HCT116 (cell line): ENCODE measurements at regions not wholly inside any gene's neighbourhood (a gene's known extent, or its start where the extent isn't known, plus 50 kb on each side); places are given as distances from the start of the nearest gene placed in this dataset.

Experiments used
- ATAC-seq: fragments of 200-7000 bp; cut with Tn5 transposase; 2 replicates; pipeline ENCODE4 v1.9.1; 2020; ENCODE audit warnings: mild to moderate bottlenecking, moderate library complexity
- BruUV-seq: library from RNA; stranded (reverse); fragments of 400-500 nt; replicated peaks from 2 replicates; lab custom pipeline; 2021; lab: Mats Ljungman, UMichigan
- CTCF ChIA-PET: fragments of 300-600 bp; sonication (Branson Sonifier 250); formaldehyde crosslinking; loops from one replicate; lab custom pipeline; 2021; ENCODE audit warnings: antibody characterized with exemption; lab: Charles Lee
- POLR2A ChIA-PET: fragments of 300-600, 350-600 bp; sonication (Branson Sonifier 250); formaldehyde crosslinking; loops from one replicate; lab custom pipeline; 2021; ENCODE audit warnings: antibody characterized with exemption; lab: Charles Lee
- RAD21 ChIA-PET, 2 experiments: fragments of 300-600 bp; sonication (Branson Sonifier 250); formaldehyde crosslinking; loops; one replicate each; lab custom pipeline; 2023; ENCODE audit warnings: low total read pairs in 2 of 2; ENCODE audit not compliant: uncharacterized antibody in 2 of 2, unreplicated experiment in 2 of 2, low non-redundant PET in 1 of 2; lab: Charles Lee
- DNase-seq: peaks from one replicate; pipeline ENCODE4 v3.0.0-alpha.2; 2010; ENCODE audit warnings: low read depth, low spot score
- H2AFZ ChIP-seq: fragments of 200-600 bp; shearing (Covaris generic), sonication (generic); 2 replicates; pipeline ENCODE4 v1.6.1; 2017; ENCODE audit warnings: low read depth, mixed run types, mixed read lengths, antibody characterized with exemption, low read length; ENCODE audit not compliant: poor library complexity, severe bottlenecking
- H3K27ac ChIP-seq: 2 replicates; pipeline ENCODE4 v1.5.1; 2012; ENCODE audit warnings: low read depth, low read length
- H3K27me3 ChIP-seq: fragments of 200-600 bp; sonication (generic); 2 replicates; pipeline ENCODE4 v1.6.1; 2016; ENCODE audit warnings: mixed run types, low read length, mixed read lengths; ENCODE audit not compliant: insufficient read depth
- H3K36me3 ChIP-seq, 2 experiments: fragments of 200-500 bp in 1 of 2; fragments of 200-600 bp in 1 of 2; sonication (Bioruptor generic) in 1 of 2; sonication (generic) in 1 of 2; 2 replicates each; pipeline versions ENCODE4 v1.5.1 to v1.6.1; 2014 to 2016; ENCODE audit warnings: low read length in 2 of 2, inconsistent platforms in 1 of 2, mixed read lengths in 1 of 2, mixed run types in 1 of 2; ENCODE audit not compliant: insufficient read depth in 2 of 2, control insufficient read depth in 1 of 2
- H3K4me1 ChIP-seq, 2 experiments: fragments of 200-600 bp in 1 of 2; sonication (generic) in 1 of 2; 2 replicates each; pipeline versions ENCODE4 v1.5.1 to v1.6.1; 2012 to 2017; ENCODE audit warnings: low read length in 2 of 2, inconsistent platforms in 1 of 2, mild to moderate bottlenecking in 1 of 2, mixed read lengths in 1 of 2, mixed run types in 1 of 2, moderate library complexity in 1 of 2; ENCODE audit not compliant: insufficient read depth in 2 of 2, control insufficient read depth in 1 of 2
- H3K4me2 ChIP-seq: fragments of 200-600 bp; sonication (generic); 2 replicates; pipeline ENCODE4 v1.6.1; 2017; ENCODE audit warnings: mixed run types, low read length, mixed read lengths
- H3K4me3 ChIP-seq, 2 experiments: fragments of 200-600 bp in 1 of 2; sonication (generic) in 1 of 2; replicated peaks in 1 of 2; 2 replicates each; pipeline ENCODE4 v1.5.1; 2011 to 2016; ENCODE audit warnings: low read length in 2 of 2, control low read depth in 1 of 2, low read depth in 1 of 2, mild to moderate bottlenecking in 1 of 2, mixed read lengths in 1 of 2, mixed run types in 1 of 2
- H3K79me2 ChIP-seq: fragments of 200-600 bp; sonication (generic); 2 replicates; pipeline ENCODE4 v1.6.1; 2017; ENCODE audit warnings: mild to moderate bottlenecking, mixed run types, low read length, moderate library complexity, mixed read lengths; ENCODE audit not compliant: insufficient read depth
- H3K9ac ChIP-seq: fragments of 200-600 bp; sonication (generic); 2 replicates; pipeline ENCODE4 v1.6.1; 2016; ENCODE audit warnings: low read length, mixed read lengths
- H3K9me2 ChIP-seq: fragments of 200-600 bp; sonication (generic), shearing (Covaris generic); 2 replicates; pipeline ENCODE4 v1.6.1; 2017; ENCODE audit warnings: mixed run types, mild to moderate bottlenecking, moderate library complexity; ENCODE audit not compliant: insufficient read depth
- H3K9me3 ChIP-seq, 2 experiments: fragments of 200-500 bp in 1 of 2; fragments of 200-600 bp in 1 of 2; sonication (Bioruptor generic) in 1 of 2; sonication (generic) in 1 of 2; 2 replicates each; pipeline ENCODE4 v1.6.1; 2014 to 2017; ENCODE audit warnings: low read length in 2 of 2, mixed read lengths in 2 of 2, inconsistent platforms in 1 of 2, low read depth in 1 of 2, mild to moderate bottlenecking in 1 of 2, mixed run types in 1 of 2, moderate library complexity in 1 of 2; ENCODE audit not compliant: control insufficient read depth in 1 of 2, insufficient read depth in 1 of 2
- H4K20me1 ChIP-seq: fragments of 200-600 bp; sonication (generic), shearing (Covaris generic); 2 replicates; pipeline ENCODE4 v1.6.1; 2017; ENCODE audit warnings: mixed run types, mild to moderate bottlenecking, moderate library complexity; ENCODE audit not compliant: insufficient read depth
- CBX3 ChIP-seq: IDR thresholded peaks from 2 replicates; pipeline ENCODE4 v1.6.1; 2012; ENCODE audit warnings: low read depth
- CEBPB ChIP-seq: IDR thresholded peaks from 2 replicates; pipeline ENCODE4 v1.6.1; 2012; ENCODE audit warnings: low read depth
- CTCF ChIP-seq, 3 experiments: fragments of 200-600 bp in 1 of 3; sonication (generic) in 1 of 3; IDR thresholded peaks in 2 of 3; conservative IDR thresholded peaks in 1 of 3; 2 replicates each; pipeline ENCODE4 v1.5.1; 2012 to 2017; ENCODE audit warnings: low read depth in 2 of 3, low read length in 2 of 3, antibody characterized with exemption in 1 of 3, borderline replicate concordance in 1 of 3, control low read depth in 1 of 3, mild to moderate bottlenecking in 1 of 3, mixed read lengths in 1 of 3, mixed run types in 1 of 3, moderate library complexity in 1 of 3; ENCODE audit not compliant: insufficient read depth in 1 of 3
- MAX ChIP-seq: IDR thresholded peaks from 2 replicates; pipeline ENCODE4 v1.6.1; 2012
- POLR2A ChIP-seq: IDR thresholded peaks from 2 replicates; pipeline ENCODE4 v1.7.0; 2011; ENCODE audit warnings: borderline replicate concordance; ENCODE audit not compliant: insufficient read depth, insufficient read length; ENCODE audit errors: extremely low read depth
- POLR2AphosphoS5 ChIP-seq: IDR thresholded peaks from 2 replicates; pipeline ENCODE4 v1.6.1; 2011; ENCODE audit warnings: mild to moderate bottlenecking, low read depth, low read length, moderate library complexity
- RAD21 ChIP-seq: IDR thresholded peaks from 2 replicates; pipeline ENCODE4 v1.6.1; 2012; ENCODE audit warnings: low read depth, mild to moderate bottlenecking
- REST ChIP-seq: IDR thresholded peaks from 2 replicates; pipeline ENCODE4 v1.6.1; 2012; ENCODE audit warnings: low read depth
- SIN3A ChIP-seq: IDR thresholded peaks from 2 replicates; pipeline ENCODE4 v1.6.1; 2012; ENCODE audit warnings: low read depth
- SP1 ChIP-seq: IDR thresholded peaks from 2 replicates; pipeline ENCODE4 v1.6.1; 2012; ENCODE audit warnings: low read depth
- TCF7L2 ChIP-seq: IDR thresholded peaks from 2 replicates; pipeline ENCODE4 v1.7.0; 2011; ENCODE audit warnings: borderline replicate concordance, inconsistent platforms; ENCODE audit not compliant: insufficient read depth, insufficient read length; ENCODE audit errors: extremely low read depth
- YY1 ChIP-seq: IDR thresholded peaks from 2 replicates; pipeline ENCODE4 v1.6.1; 2011; ENCODE audit warnings: low read length, low read depth, moderate library complexity, mild to moderate bottlenecking; ENCODE audit not compliant: insufficient replicate concordance; ENCODE audit errors: extremely low read depth
- ZFX ChIP-seq: fragments of 450-650 bp; IDR thresholded peaks from 2 replicates; pipeline ENCODE4 v1.6.1; 2017
- ZNF274 ChIP-seq: fragments of 200-500 bp; sonication (Bioruptor generic); IDR thresholded peaks from 2 replicates; pipeline ENCODE4 v1.6.1; 2014; ENCODE audit warnings: mild to moderate bottlenecking, low read depth, low read length, inconsistent platforms
- intact Hi-C: fragments of 100-400 bp; cut with micrococcal nuclease; formaldehyde crosslinking; loops from 2 replicates; pipeline ENCODE4 v1.10.0; 2022

- BruUV-seq, result no TSS peak
- H3K4me1 ChIP-seq, result peaks cover 5 to 10% of the 10 kb centered on the region in 2 experiments; a peak in 3 of 4 replicates
- no peak for ATAC-seq
- intact Hi-C loops, result no loop called here
- no peak overlapping the region for H3K4me2 ChIP-seq
- ChIA-PET POLR2A (no interaction called here), RAD21 (no interaction called here), CTCF (no interaction called here)
- H3K27me3 ChIP-seq, result peaks cover 9% of the 10 kb centered on the region
- H3K4me3 ChIP-seq, result no peak overlapping the region
- H2AFZ ChIP-seq, result no peak overlapping the region
- no peaks in the 10 kb centered on the region for H3K36me3 ChIP-seq
- DNase-seq, result no peak
- no peaks in the 10 kb centered on the region for H3K9me2 ChIP-seq
- no peaks in the 10 kb centered on the region for H3K9me3 ChIP-seq
- no peak overlapping the region for H3K9ac ChIP-seq
- no peaks in the 10 kb centered on the region for H4K20me1 ChIP-seq
- H3K79me2 ChIP-seq, result no peaks in the 10 kb centered on the region
- no peak overlapping the region for H3K27ac ChIP-seq
- no peak for TF ChIP-seq TCF7L2
- no peak for TF ChIP-seq SIN3A
- TF ChIP-seq SP1, result no peak
These were observed 488.7 kb upstream of the PROK2 start for GRCh38 chr3:72273615-72274014.

- TF ChIP-seq MAX, result no peak
- no peak for TF ChIP-seq CBX3
- no peak for TF ChIP-seq YY1
- no peak for TF ChIP-seq REST
- TF ChIP-seq ZFX, result no peak
- TF ChIP-seq RAD21, result no peak
- TF ChIP-seq ZNF274, result no peak
- no peak for TF ChIP-seq POLR2A
- no peak for TF ChIP-seq SIN3A
- TF ChIP-seq POLR2AphosphoS5, result no peak
- TF ChIP-seq CTCF (IDR thresholded peaks at IDR 0.05 in 2 of 3, conservative IDR thresholded peaks at IDR 0.05 in 1 of 3; ENCODE audit: borderline replicate concordance in 1 of 3, insufficient read depth in 1 of 3, low read depth in 2 of 3, low read length in 2 of 3), result no peak
- TF ChIP-seq CEBPB, result no peak
- H3K4me2 ChIP-seq, result no peak overlapping the region
- intact Hi-C loops, result no loop called here
- BruUV-seq, result no TSS peak
- H3K79me2 ChIP-seq, result no peaks in the 10 kb centered on the region
- H3K9me2 ChIP-seq, result no peaks in the 10 kb centered on the region
- no peak overlapping the region for H2AFZ ChIP-seq
- H3K4me3 ChIP-seq, result no peak overlapping the region
- H3K27me3 ChIP-seq, result peaks cover 5% of the 10 kb centered on the region; the same call in 1 of the 2 replicates
- no peak overlapping the region for H3K27ac ChIP-seq
- POLR2A ChIA-PET, result no interaction called here
- no peak for DNase-seq
- CTCF ChIA-PET, result no interaction called here
- no peaks in the 10 kb centered on the region for H3K36me3 ChIP-seq
- RAD21 ChIA-PET, result no interaction called here
- no peak overlapping the region for H3K9ac ChIP-seq
- no peaks in the 10 kb centered on the region for H4K20me1 ChIP-seq
- H3K9me3 ChIP-seq, result no peaks in the 10 kb centered on the region
- ATAC-seq, result no peak
- peaks cover 5 to 10% of the 10 kb centered on the region in 2 experiments; a peak in 3 of 4 replicates for H3K4me1 ChIP-seq
These were observed 487.4 kb upstream of the PROK2 start for GRCh38 chr3:72272356-72272755.
